K562 (cell line): ENCODE measurements at regions not wholly inside any gene's neighbourhood (a gene's known extent, or its start where the extent isn't known, plus 50 kb on each side); places are given as distances from the start of the nearest gene placed in this dataset.

Source experiments
- ATAC-seq: fragments of 200-7000 bp; cut with Tn5 transposase; 3 replicates; pipeline ENCODE4 v1.9.1; 2020; ENCODE audit warnings: moderate library complexity
- BruUV-seq: library from RNA; stranded (reverse); fragments of 400-500 nt; replicated peaks from 2 replicates; lab custom pipeline; 2021; lab: Mats Ljungman, UMichigan
- CTCF ChIA-PET: fragments of 300-600 bp; formaldehyde crosslinking; extraction: SDS; loops from one replicate; lab custom pipeline; 2021; ENCODE audit warnings: low intra/inter-chr PET ratio; lab: Yijun Ruan, JAX
- POLR2A ChIA-PET: fragments of 300-600, 350-650 bp; sonication (Branson Sonifier 250); formaldehyde crosslinking; extraction: SDS; loops from one replicate; lab custom pipeline; 2021; ENCODE audit warnings: antibody characterized with exemption, inconsistent platforms; lab: Yijun Ruan, JAX
- DNase-seq, 4 experiments: peaks; one replicate each; pipeline versions ENCODE4 v3.0.0 to v3.0.0-alpha.2; 2011 to 2018; ENCODE audit warnings: low spot score in 3 of 4, mixed read lengths in 3 of 4; ENCODE audit errors: extremely low read depth in 1 of 4
- FAIRE-seq: peaks from 2 replicates; lab custom pipeline; 2011; peaks lifted over from hg19 to GRCh38; lab: Jason Lieb, UNC
- H2AFZ ChIP-seq: 2 replicates; pipeline ENCODE4 v1.6.0; 2011; ENCODE audit warnings: low read depth, low read length, control low read depth, inconsistent platforms
- H3K27ac ChIP-seq: fragments of 200-600 bp; 3 replicates; pipeline ENCODE4 v1.8.0; 2011; ENCODE audit warnings: low read depth, mild to moderate bottlenecking, control low read depth, inconsistent platforms, low read length, moderate library complexity, mixed read lengths; ENCODE audit errors: extremely low read depth
- H3K27me3 ChIP-seq, 2 experiments: fragments of 300-600 bp in 1 of 2; 2 replicates in 1 of 2; 3 replicates in 1 of 2; pipeline versions ENCODE4 v1.6.0 to v1.8.0; 2011; ENCODE audit warnings: inconsistent platforms in 2 of 2, low read length in 2 of 2, mild to moderate bottlenecking in 1 of 2, mixed read lengths in 1 of 2, moderate library complexity in 1 of 2; ENCODE audit not compliant: control insufficient read depth in 2 of 2, insufficient read depth in 2 of 2
- H3K36me3 ChIP-seq: fragments of 300-600 bp; 3 replicates; pipeline ENCODE4 v1.8.0; 2011; ENCODE audit warnings: mild to moderate bottlenecking, low read length, inconsistent platforms; ENCODE audit not compliant: control insufficient read depth, insufficient read depth
- H3K4me1 ChIP-seq, 2 experiments: fragments of 200-600 bp in 1 of 2; replicated peaks in 1 of 2; 2 replicates in 1 of 2; 3 replicates in 1 of 2; pipeline versions ENCODE4 v1.5.1 to v1.8.0; 2011; ENCODE audit warnings: inconsistent platforms in 2 of 2, low read length in 2 of 2, mild to moderate bottlenecking in 1 of 2, mixed read lengths in 1 of 2, moderate library complexity in 1 of 2; ENCODE audit not compliant: control insufficient read depth in 2 of 2, insufficient read depth in 2 of 2
- H3K4me2 ChIP-seq: 2 replicates; pipeline ENCODE4 v1.6.1; 2011; ENCODE audit warnings: low read length, control low read depth, inconsistent platforms, mixed read lengths; ENCODE audit not compliant: insufficient read depth
- H3K4me3 ChIP-seq: fragments of 200-600 bp; sonication (generic), shearing (Covaris generic); 2 replicates; pipeline ENCODE4 v1.5.1; 2016; ENCODE audit warnings: control low read depth, inconsistent platforms
- H3K79me2 ChIP-seq: fragments of 200-600 bp; 3 replicates; pipeline ENCODE4 v1.8.0; 2011; ENCODE audit warnings: low read length, inconsistent platforms; ENCODE audit not compliant: control insufficient read depth, insufficient read depth
- H3K9ac ChIP-seq, 2 experiments: 2 replicates each; pipeline versions ENCODE4 v1.6.0 to v1.6.1; 2011; ENCODE audit warnings: low read depth in 2 of 2, low read length in 2 of 2, control low read depth in 1 of 2, inconsistent platforms in 1 of 2, mild to moderate bottlenecking in 1 of 2, mixed read lengths in 1 of 2; ENCODE audit not compliant: insufficient read depth in 1 of 2
- H3K9me1 ChIP-seq: one replicate; pipeline ENCODE4 v1.6.0; 2011; ENCODE audit warnings: inconsistent platforms, mild to moderate bottlenecking, low read length, moderate library complexity; ENCODE audit not compliant: control insufficient read depth, insufficient read depth
- H3K9me3 ChIP-seq: replicated peaks from 2 replicates; pipeline ENCODE4 v1.5.1; 2011; ENCODE audit warnings: low read depth, low read length, inconsistent platforms; ENCODE audit not compliant: control insufficient read depth, insufficient read depth
- H4K20me1 ChIP-seq: replicated peaks from 2 replicates; pipeline ENCODE4 v1.6.1; 2011; ENCODE audit warnings: low read length, inconsistent platforms, mixed read lengths; ENCODE audit not compliant: control insufficient read depth, insufficient read depth
- BHLHE40 ChIP-seq: IDR thresholded peaks from 2 replicates; pipeline ENCODE4 v1.6.1; 2011; ENCODE audit warnings: low read length, improper control_type of control experiment
- CLOCK ChIP-seq: fragments of 250-450 bp; sonication (Bioruptor Pico); IDR thresholded peaks from 2 replicates; pipeline ENCODE4 v1.4.0; 2020; ENCODE audit warnings: mild to moderate bottlenecking, moderate library complexity, borderline replicate concordance
- FOXP1 ChIP-seq: sonication (generic); formaldehyde crosslinking; IDR thresholded peaks from 2 replicates; pipeline ENCODE4 v1.8.0; 2022; ENCODE audit warnings: mild to moderate bottlenecking, missing genetic modification reagents
- JUNB ChIP-seq: fragments of 450-650 bp; formaldehyde crosslinking; conservative IDR thresholded peaks from 2 replicates; pipeline ENCODE4 v1.4.0; 2020; ENCODE audit warnings: mild to moderate bottlenecking
- KAT7 ChIP-seq: sonication (generic); formaldehyde crosslinking; IDR thresholded peaks from 2 replicates; pipeline ENCODE4 v1.8.0; 2022; ENCODE audit warnings: missing genetic modification reagents, mild to moderate bottlenecking, borderline replicate concordance
- KDM1A ChIP-seq, 2 experiments: fragments of 450-650 bp; IDR thresholded peaks; 2 replicates each; pipeline ENCODE4 v1.6.1; 2016; ENCODE audit warnings: mild to moderate bottlenecking in 2 of 2
- LARP7 ChIP-seq: fragments of 450-650 bp; IDR thresholded peaks from 2 replicates; pipeline ENCODE4 v1.6.1; 2016
- PTRF ChIP-seq: fragments of 450-650 bp; IDR thresholded peaks from 2 replicates; pipeline ENCODE4 v1.6.1; 2016; ENCODE audit warnings: mild to moderate bottlenecking, missing genetic modification characterization, missing compliant biosample characterization
- SMARCA5 ChIP-seq: fragments of 450-650 bp; IDR thresholded peaks from 2 replicates; pipeline ENCODE4 v1.6.1; 2016
- ZBTB2 ChIP-seq: fragments of 450-650 bp; IDR thresholded peaks from 2 replicates; pipeline ENCODE4 v1.6.1; 2016; ENCODE audit warnings: antibody characterized with exemption
- ZBTB34 ChIP-seq: fragments of 250-450 bp; sonication (Bioruptor Pico); IDR thresholded peaks from 2 replicates; pipeline ENCODE4 v1.8.0; 2021; ENCODE audit warnings: mild to moderate bottlenecking, moderate library complexity
- ZNF79 ChIP-seq: fragments of 250-450 bp; sonication (Bioruptor Pico); IDR thresholded peaks from 2 replicates; pipeline ENCODE4 v1.4.0; 2020; ENCODE audit warnings: low read depth, mild to moderate bottlenecking, moderate library complexity
- WGBS: fragments of 100-300 bp; shearing (Covaris generic); methylation state at CpG from one replicate; pipeline ENCODE4 v1.1.6; 2016; ENCODE audit warnings: low coverage, mixed read lengths; ENCODE audit not compliant: insufficient coverage; ENCODE audit errors: missing lambda C conversion rate; 5-methylcytosine and 5-hydroxymethylcytosine counted together
- in situ Hi-C: fragments of 300-500 bp; cut with MboI; formaldehyde crosslinking; loops from 4 replicates; pipeline ENCODE4 v1.15.0; 2018; ENCODE audit warnings: inconsistent platforms, mixed read lengths
- intact Hi-C: fragments of 100-400 bp; cut with micrococcal nuclease; formaldehyde crosslinking; loops from 2 replicates; pipeline ENCODE4 v1.14.2; 2022
- TF ChIP-seq, protein P1 (sequence below), 2 experiments: fragments of 450-650 bp; IDR thresholded peaks; 2 replicates each; pipeline ENCODE4 v1.6.1; 2018; ENCODE audit warnings: mild to moderate bottlenecking in 2 of 2, low read depth in 1 of 2; ENCODE audit not compliant: partially characterized antibody in 2 of 2

DNA sequence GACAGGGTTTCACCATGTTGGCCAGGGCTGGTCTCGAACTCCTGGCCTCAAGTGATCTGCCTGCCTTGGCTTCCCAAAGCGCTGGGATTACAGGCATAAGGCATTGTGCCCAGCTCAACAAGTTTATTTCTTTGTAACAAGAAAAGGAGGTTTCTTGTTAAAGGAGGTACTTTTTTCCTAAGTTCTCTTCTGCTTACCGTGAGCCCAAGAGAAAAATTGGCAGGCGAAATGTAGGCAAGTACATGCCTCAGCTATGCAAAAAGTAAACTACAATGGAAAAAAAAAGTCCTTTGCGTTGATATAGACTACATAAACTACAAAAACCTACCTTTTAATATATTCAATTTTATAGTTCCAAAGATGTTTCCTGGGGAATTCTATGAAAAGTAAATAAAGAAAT lies 122.6 kb downstream of the DKK1 start (continued):
- TF ChIP-seq, protein P1, sequence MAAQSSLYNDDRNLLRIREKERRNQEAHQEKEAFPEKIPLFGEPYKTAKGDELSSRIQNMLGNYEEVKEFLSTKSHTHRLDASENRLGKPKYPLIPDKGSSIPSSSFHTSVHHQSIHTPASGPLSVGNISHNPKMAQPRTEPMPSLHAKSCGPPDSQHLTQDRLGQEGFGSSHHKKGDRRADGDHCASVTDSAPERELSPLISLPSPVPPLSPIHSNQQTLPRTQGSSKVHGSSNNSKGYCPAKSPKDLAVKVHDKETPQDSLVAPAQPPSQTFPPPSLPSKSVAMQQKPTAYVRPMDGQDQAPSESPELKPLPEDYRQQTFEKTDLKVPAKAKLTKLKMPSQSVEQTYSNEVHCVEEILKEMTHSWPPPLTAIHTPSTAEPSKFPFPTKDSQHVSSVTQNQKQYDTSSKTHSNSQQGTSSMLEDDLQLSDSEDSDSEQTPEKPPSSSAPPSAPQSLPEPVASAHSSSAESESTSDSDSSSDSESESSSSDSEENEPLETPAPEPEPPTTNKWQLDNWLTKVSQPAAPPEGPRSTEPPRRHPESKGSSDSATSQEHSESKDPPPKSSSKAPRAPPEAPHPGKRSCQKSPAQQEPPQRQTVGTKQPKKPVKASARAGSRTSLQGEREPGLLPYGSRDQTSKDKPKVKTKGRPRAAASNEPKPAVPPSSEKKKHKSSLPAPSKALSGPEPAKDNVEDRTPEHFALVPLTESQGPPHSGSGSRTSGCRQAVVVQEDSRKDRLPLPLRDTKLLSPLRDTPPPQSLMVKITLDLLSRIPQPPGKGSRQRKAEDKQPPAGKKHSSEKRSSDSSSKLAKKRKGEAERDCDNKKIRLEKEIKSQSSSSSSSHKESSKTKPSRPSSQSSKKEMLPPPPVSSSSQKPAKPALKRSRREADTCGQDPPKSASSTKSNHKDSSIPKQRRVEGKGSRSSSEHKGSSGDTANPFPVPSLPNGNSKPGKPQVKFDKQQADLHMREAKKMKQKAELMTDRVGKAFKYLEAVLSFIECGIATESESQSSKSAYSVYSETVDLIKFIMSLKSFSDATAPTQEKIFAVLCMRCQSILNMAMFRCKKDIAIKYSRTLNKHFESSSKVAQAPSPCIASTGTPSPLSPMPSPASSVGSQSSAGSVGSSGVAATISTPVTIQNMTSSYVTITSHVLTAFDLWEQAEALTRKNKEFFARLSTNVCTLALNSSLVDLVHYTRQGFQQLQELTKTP (IDR thresholded peaks at IDR 0.05; ENCODE audit: low read depth in 1 of 2, partially characterized antibody in 2 of 2) = no peak
- TF ChIP-seq SMARCA5 = no peak

- Histone ChIP-seq H3K4me2 (no peak overlapping the region), H3K4me1 (no peaks in the 10 kb centered on the region), H3K9me3 (no peaks in the 10 kb centered on the region; the same call in 1 of the 2 replicates), H3K9me1 (no peaks in the 10 kb centered on the region), H4K20me1 (no peaks in the 10 kb centered on the region), H3K27ac (no peak overlapping the region), H3K9ac (no peak overlapping the region), H2AFZ (no peak overlapping the region), H3K79me2 (no peaks in the 10 kb centered on the region), H3K4me3 (no peak overlapping the region), H3K27me3 (no peaks in the 10 kb centered on the region), H3K36me3 (no peaks in the 10 kb centered on the region)
- intact Hi-C loops = no loop called here
- POLR2A ChIA-PET = no interaction called here
- 0% methylated on average over 1 of the region's 1 CpG for WGBS
- in situ Hi-C loops = no loop called here
- no TSS peak for BruUV-seq
- CTCF ChIA-PET = no interaction called here
- DNase-seq (no peak), FAIRE-seq (no peak), ATAC-seq (no peak)
- TF ChIP-seq PTRF (tag) (no peak), ZBTB2 (no peak), FOXP1 (no peak), BHLHE40 (no peak), JUNB (CRISPR knock-in tag) (no peak), CLOCK (CRISPR knock-in tag) (no peak), KDM1A (IDR thresholded peaks at IDR 0.05) (no peak), ZBTB34 (CRISPR knock-in tag) (no peak), LARP7 (no peak), ZNF79 (CRISPR knock-in tag) (no peak), KAT7 (no peak)
Measured at GRCh38 chr10:52437205-52437646, 123.1 kb downstream of the DKK1 start.
